Mesendoderm (in vitro differentiated cells): ENCODE measurements at regions not wholly inside any gene's neighbourhood (a gene's known extent, or its start where the extent isn't known, plus 50 kb on each side); places are given as distances from the start of the nearest gene placed in this dataset.
A peak's percentile ranks its signal among the peaks of the same experiment; 100 is the strongest.

Experiments
- DNase-seq: peaks from one replicate; pipeline ENCODE4 v3.0.0; 2013
- H2AK5ac ChIP-seq: 2 replicates; pipeline ENCODE4 v1.6.1; 2013; ENCODE audit warnings: low read length, inconsistent platforms
- H2BK120ac ChIP-seq: 2 replicates; pipeline ENCODE4 v1.6.1; 2013; ENCODE audit warnings: low read depth, mild to moderate bottlenecking, low read length, moderate library complexity, mixed read lengths
- H2BK15ac ChIP-seq: replicated peaks from 2 replicates; pipeline ENCODE4 v1.6.1; 2013; ENCODE audit warnings: low read depth, mild to moderate bottlenecking, moderate library complexity
- H2BK5ac ChIP-seq: 2 replicates; pipeline ENCODE4 v1.6.1; 2013; ENCODE audit warnings: low read length, inconsistent platforms
- H3K18ac ChIP-seq: 2 replicates; pipeline ENCODE4 v1.6.1; 2013; ENCODE audit warnings: mild to moderate bottlenecking, low read length, mixed read lengths
- H3K23ac ChIP-seq: one replicate; pipeline ENCODE4 v1.6.1; 2013; ENCODE audit warnings: low read length
- H3K27ac ChIP-seq: 2 replicates; pipeline ENCODE4 v1.5.1; 2013; ENCODE audit warnings: low read depth, mild to moderate bottlenecking, inconsistent platforms, low read length, moderate library complexity
- H3K27me3 ChIP-seq: 2 replicates; pipeline ENCODE4 v1.6.1; 2013; ENCODE audit warnings: low read length, control low read depth, mild to moderate bottlenecking, inconsistent platforms; ENCODE audit not compliant: insufficient read depth, poor library complexity
- H3K36me3 ChIP-seq: 2 replicates; pipeline ENCODE4 v1.6.1; 2013; ENCODE audit warnings: low read length, inconsistent platforms; ENCODE audit not compliant: control insufficient read depth, insufficient read depth
- H3K4ac ChIP-seq: one replicate; pipeline ENCODE4 v1.6.1; 2013; ENCODE audit warnings: low read depth, mild to moderate bottlenecking, low read length, moderate library complexity
- H3K4me1 ChIP-seq: 2 replicates; pipeline ENCODE4 v1.6.1; 2013; ENCODE audit warnings: low read depth, low read length, inconsistent platforms; ENCODE audit not compliant: control insufficient read depth
- H3K4me2 ChIP-seq: 2 replicates; pipeline ENCODE4 v1.6.1; 2013; ENCODE audit warnings: low read length
- H3K4me3 ChIP-seq: 2 replicates; pipeline ENCODE4 v1.5.1; 2013; ENCODE audit warnings: mild to moderate bottlenecking, low read length
- H3K56ac ChIP-seq: one replicate; pipeline ENCODE4 v1.6.1; 2013; ENCODE audit warnings: low read length
- H3K79me1 ChIP-seq: 2 replicates; pipeline ENCODE4 v1.6.1; 2013; ENCODE audit warnings: low read length, inconsistent platforms
- H3K79me2 ChIP-seq: 2 replicates; pipeline ENCODE4 v1.6.1; 2013; ENCODE audit warnings: mild to moderate bottlenecking, low read length; ENCODE audit not compliant: control insufficient read depth, insufficient read depth
- H3K9ac ChIP-seq: 2 replicates; pipeline ENCODE4 v1.6.1; 2013; ENCODE audit warnings: low read length, inconsistent platforms
- H4K5ac ChIP-seq: one replicate; pipeline ENCODE4 v1.6.1; 2013; ENCODE audit warnings: low read length
- H4K8ac ChIP-seq: one replicate; pipeline ENCODE4 v1.6.1; 2013; ENCODE audit warnings: low read depth, mild to moderate bottlenecking, control low read depth, low read length, moderate library complexity
- WGBS: extraction: QIAGEN DNeasy Blood & Tissue Kit; methylation state at CpG from one replicate; pipeline ENCODE4 v1.1.7; 2013; ENCODE audit warnings: low lambda C conversion rate, missing lambda C conversion rate; ENCODE audit not compliant: insufficient coverage; ENCODE audit errors: extremely low coverage; 5-methylcytosine and 5-hydroxymethylcytosine counted together

- Histone ChIP-seq H3K79me2 (no peaks in the 10 kb centered on the region), H3K4me1 (no peaks in the 10 kb centered on the region), H3K4me2 (no peak overlapping the region), H2BK15ac (no peak overlapping the region), H2BK5ac (no peak overlapping the region), H3K56ac (no peak overlapping the region), H3K4me3 (no peak overlapping the region), H3K18ac (no peak overlapping the region), H3K23ac (no peak overlapping the region), H3K27me3 (no peaks in the 10 kb centered on the region), H3K4ac (no peak overlapping the region), H4K5ac (no peak overlapping the region), H3K79me1 (no peaks in the 10 kb centered on the region), H3K27ac (no peak overlapping the region), H2AK5ac (no peak overlapping the region), H3K36me3 (no peaks in the 10 kb centered on the region), H4K8ac (no peak overlapping the region), H3K9ac (no peak overlapping the region), H2BK120ac (no peak overlapping the region)
- no CpG with 5 or more reads among the region's 3 CpGs for WGBS
- peak; percentile 21 for DNase-seq
Observed at GRCh38 chr1:238061967-238062613, 171.4 kb upstream of the ZP4 start.

DNA sequence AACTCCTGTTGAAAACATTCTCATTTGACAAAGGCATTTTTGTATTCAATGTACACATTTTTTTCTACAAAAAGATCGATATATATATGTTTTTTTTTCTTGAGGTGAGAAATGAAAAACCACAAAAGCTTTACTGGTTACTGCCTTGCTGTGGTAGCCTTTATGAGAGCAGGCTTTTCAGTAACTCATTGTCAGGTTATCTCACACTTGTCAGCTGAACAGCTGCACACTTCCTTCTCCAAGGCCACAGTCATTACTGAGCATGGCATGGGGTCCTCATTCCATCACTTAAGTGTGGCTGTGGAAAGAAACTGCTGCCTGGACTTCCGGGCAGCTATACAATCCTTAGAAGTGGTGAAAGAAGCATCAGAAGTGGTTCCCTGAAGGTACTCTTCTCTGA lies 169.3 kb upstream of the ZP4 start:
- no peak overlapping the region for H2BK15ac ChIP-seq
- no peaks in the 10 kb centered on the region for H3K36me3 ChIP-seq
- no peak overlapping the region for H3K4me3 ChIP-seq
- H2BK120ac ChIP-seq, result no peak overlapping the region
- H3K79me2 ChIP-seq, result no peaks in the 10 kb centered on the region
- no peak overlapping the region for H3K27ac ChIP-seq
- no peak overlapping the region for H4K5ac ChIP-seq
- no peak overlapping the region for H3K18ac ChIP-seq
- WGBS, result no CpG with 5 or more reads among the region's 2 CpGs
- no peaks in the 10 kb centered on the region for H3K79me1 ChIP-seq
- H2BK5ac ChIP-seq, result no peak overlapping the region
- H2AK5ac ChIP-seq, result no peak overlapping the region
- no peak overlapping the region for H3K23ac ChIP-seq
- no peaks in the 10 kb centered on the region for H3K4me1 ChIP-seq
- H3K56ac ChIP-seq, result no peak overlapping the region
- no peak overlapping the region for H4K8ac ChIP-seq
- peak; percentile 37 for DNase-seq
- no peak overlapping the region for H3K4me2 ChIP-seq
- no peak overlapping the region for H3K9ac ChIP-seq
- no peaks in the 10 kb centered on the region for H3K27me3 ChIP-seq
- no peak overlapping the region for H3K4ac ChIP-seq

- no peak overlapping the region for H4K8ac ChIP-seq
- no peak overlapping the region for H3K56ac ChIP-seq
- no peak overlapping the region for H2BK5ac ChIP-seq
- DNase-seq, result peak; percentile 22
- H3K23ac ChIP-seq, result no peak overlapping the region
- no peaks in the 10 kb centered on the region for H3K79me1 ChIP-seq
- no peak overlapping the region for H2BK120ac ChIP-seq
- WGBS, result no CpG with 5 or more reads among the region's 4 CpGs
- H3K9ac ChIP-seq, result no peak overlapping the region
- no peaks in the 10 kb centered on the region for H3K79me2 ChIP-seq
- no peaks in the 10 kb centered on the region for H3K27me3 ChIP-seq
- no peak overlapping the region for H2AK5ac ChIP-seq
- no peak overlapping the region for H3K4ac ChIP-seq
- no peak overlapping the region for H3K4me2 ChIP-seq
- no peaks in the 10 kb centered on the region for H3K36me3 ChIP-seq
- no peak overlapping the region for H3K18ac ChIP-seq
- no peak overlapping the region for H4K5ac ChIP-seq
- H3K27ac ChIP-seq, result no peak overlapping the region
- H3K4me3 ChIP-seq, result no peak overlapping the region
- H2BK15ac ChIP-seq, result no peak overlapping the region
- no peaks in the 10 kb centered on the region for H3K4me1 ChIP-seq
Observed at GRCh38 chr1:238052496-238053266, 162.0 kb upstream of the ZP4 start.

DNA sequence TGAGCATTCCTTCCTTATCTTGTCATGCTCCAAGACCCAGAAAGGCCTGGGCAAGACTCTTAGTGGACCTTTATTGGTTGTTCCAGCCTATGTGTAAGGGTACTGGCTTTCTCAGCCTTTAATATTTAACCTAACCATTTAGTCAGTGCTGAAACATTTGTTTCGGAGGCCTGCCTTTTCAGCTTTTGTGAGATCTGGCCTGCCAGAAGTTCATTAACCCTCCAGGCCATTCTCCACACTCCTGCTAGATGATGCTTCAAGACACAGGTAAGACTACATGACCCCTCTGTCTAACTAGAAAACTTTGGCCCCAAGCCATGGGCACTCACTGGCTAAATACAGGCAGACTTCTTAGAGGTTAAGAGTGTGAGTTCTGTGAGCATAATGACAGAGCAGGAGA lies 138.4 kb upstream of the ZP4 start:
- Histone ChIP-seq H3K27me3 (no peaks in the 10 kb centered on the region), H3K79me2 (no peaks in the 10 kb centered on the region), H2BK120ac (no peak overlapping the region), H2BK15ac (no peak overlapping the region), H3K18ac (no peak overlapping the region), H3K36me3 (no peaks in the 10 kb centered on the region), H3K9ac (no peak overlapping the region), H4K8ac (no peak overlapping the region), H3K79me1 (no peaks in the 10 kb centered on the region), H3K23ac (no peak overlapping the region), H3K4me1 (peaks cover 3% of the 10 kb centered on the region), H3K56ac (no peak overlapping the region), H3K4ac (no peak overlapping the region), H4K5ac (no peak overlapping the region), H3K4me2 (no peak overlapping the region), H3K27ac (no peak overlapping the region), H3K4me3 (no peak overlapping the region), H2BK5ac (no peak overlapping the region), H2AK5ac (no peak overlapping the region)
- DNase-seq, result peak; percentile 18
- WGBS, result no CpG with 5 or more reads among the region's 1 CpG

DNA sequence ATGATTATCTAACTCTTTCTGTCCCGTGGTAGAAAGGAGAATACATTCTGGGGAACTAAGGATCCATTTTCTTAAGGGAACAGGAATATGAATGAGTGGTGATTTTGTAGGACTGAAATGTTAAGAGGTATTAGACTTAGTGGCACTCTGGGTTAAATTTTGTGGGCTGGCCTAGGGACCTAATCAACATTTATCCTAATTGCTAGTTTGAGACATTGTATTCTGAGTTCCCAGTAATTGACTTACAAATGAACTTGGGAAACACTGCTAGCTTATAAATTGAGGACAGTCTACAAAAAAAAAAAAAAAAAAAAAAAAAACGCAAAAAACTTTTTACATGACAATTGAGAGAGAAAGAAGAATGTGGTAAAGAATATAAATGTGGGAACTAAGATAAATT lies 136.6 kb upstream of the ZP4 start:
- no peak overlapping the region for H3K4ac ChIP-seq
- no peak overlapping the region for H4K5ac ChIP-seq
- no peak overlapping the region for H3K23ac ChIP-seq
- H4K8ac ChIP-seq, result no peak overlapping the region
- no peak overlapping the region for H3K56ac ChIP-seq
- no peaks in the 10 kb centered on the region for H3K79me1 ChIP-seq
- H3K79me2 ChIP-seq, result no peaks in the 10 kb centered on the region
- H2BK5ac ChIP-seq, result no peak overlapping the region
- H3K4me2 ChIP-seq, result no peak overlapping the region
- WGBS, result no CpG with 5 or more reads among the region's 2 CpGs
- no peaks in the 10 kb centered on the region for H3K27me3 ChIP-seq
- H2AK5ac ChIP-seq, result no peak overlapping the region
- peak; percentile 3 for DNase-seq
- H3K18ac ChIP-seq, result no peak overlapping the region
- H2BK120ac ChIP-seq, result no peak overlapping the region
- H3K4me3 ChIP-seq, result no peak overlapping the region
- H2BK15ac ChIP-seq, result no peak overlapping the region
- H3K27ac ChIP-seq, result no peak overlapping the region
- H3K36me3 ChIP-seq, result no peaks in the 10 kb centered on the region
- peaks cover 3% of the 10 kb centered on the region for H3K4me1 ChIP-seq
- H3K9ac ChIP-seq, result no peak overlapping the region
